B cell (primary cell): ENCODE measurements at regions not wholly inside any gene's neighbourhood (a gene's known extent, or its start where the extent isn't known, plus 50 kb on each side); places are given as distances from the start of the nearest gene placed in this dataset.

ENCODE experiments used
- ATAC-seq: fragments of 200-7000 bp; cut with Tn5 transposase; one replicate; pipeline ENCODE4 v1.10.0; 2021; ENCODE audit warnings: low read depth, mild to moderate bottlenecking, moderate number of reproducible peaks, moderate library complexity
- CTCF ChIA-PET: fragments of 350-600 bp; sonication (Branson Sonifier 250); formaldehyde crosslinking; loops from one replicate; lab custom pipeline; 2021; ENCODE audit warnings: antibody characterized with exemption, inconsistent platforms; lab: Charles Lee
- POLR2A ChIA-PET: fragments of 350-600 bp; sonication (Branson Sonifier 250); formaldehyde crosslinking; loops from one replicate; lab custom pipeline; 2021; ENCODE audit warnings: antibody characterized with exemption; lab: Charles Lee
- DNase-seq: peaks from one replicate; pipeline ENCODE4 v3.0.0; 2013
- H2AFZ ChIP-seq: 2 replicates; pipeline ENCODE4 v1.6.1; 2012; ENCODE audit warnings: mild to moderate bottlenecking, low read depth, low read length; ENCODE audit not compliant: insufficient read depth, poor library complexity, severe bottlenecking
- H3K27ac ChIP-seq, 2 donors: 1 replicate in 1 of 2; 2 replicates in 1 of 2; pipeline ENCODE4 v1.5.1; 2012 to 2013; ENCODE audit warnings: low read length in 2 of 2, mild to moderate bottlenecking in 2 of 2, moderate library complexity in 1 of 2
- H3K27me3 ChIP-seq, 4 experiments: fragments of 200-600 bp in 1 of 4; sonication (generic) in 1 of 4; replicated peaks in 1 of 4; 1 replicate in 2 of 4; 2 replicates in 2 of 4; pipeline versions ENCODE4 v1.6.1 to v1.7.0; 2013 to 2016; ENCODE audit warnings: low read length in 3 of 4, mild to moderate bottlenecking in 2 of 4, mixed read lengths in 1 of 4, moderate library complexity in 1 of 4; ENCODE audit not compliant: insufficient read depth in 4 of 4, control insufficient read depth in 3 of 4; ENCODE audit errors: control extremely low read depth in 1 of 4
- H3K36me3 ChIP-seq, 2 experiments: replicated peaks in 1 of 2; 1 replicate in 1 of 2; 2 replicates in 1 of 2; pipeline versions ENCODE4 v1.6.1 to v1.7.1; 2013; ENCODE audit warnings: low read length in 1 of 2; ENCODE audit not compliant: insufficient read depth in 2 of 2, control insufficient read depth in 1 of 2; ENCODE audit errors: control extremely low read depth in 1 of 2, extremely low read depth in 1 of 2
- H3K4me1 ChIP-seq, 2 donors: fragments of 200-600 bp in 1 of 2; sonication (generic) in 1 of 2; 1 replicate in 1 of 2; 2 replicates in 1 of 2; pipeline versions ENCODE4 v1.5.1 to v1.6.1; 2013 to 2017; ENCODE audit warnings: low read length in 2 of 2; ENCODE audit not compliant: control insufficient read depth in 2 of 2, insufficient read depth in 2 of 2
- H3K4me2 ChIP-seq: replicated peaks from 2 replicates; pipeline ENCODE3; 2012; ENCODE audit warnings: mild to moderate bottlenecking, low read depth, low read length; ENCODE audit not compliant: poor library complexity, severe bottlenecking
- H3K4me3 ChIP-seq, 5 experiments: fragments of 200-600 bp in 1 of 5; sonication (generic) in 1 of 5; 1 replicate in 3 of 5; 2 replicates in 2 of 5; pipeline versions ENCODE4 v1.5.1 to v1.7.0; 2011 to 2016; ENCODE audit warnings: low read length in 4 of 5, mild to moderate bottlenecking in 4 of 5, low read depth in 2 of 5, control low read depth in 1 of 5, moderate library complexity in 1 of 5; ENCODE audit not compliant: insufficient read depth in 1 of 5; ENCODE audit errors: control extremely low read depth in 1 of 5, extremely low read depth in 1 of 5
- H3K79me2 ChIP-seq: fragments of 200-600 bp; sonication (generic); one replicate; pipeline ENCODE4 v1.6.0; 2016; ENCODE audit warnings: low read length; ENCODE audit not compliant: control insufficient read depth, insufficient read depth
- H3K9ac ChIP-seq: fragments of 200-600 bp; sonication (generic); 2 replicates; pipeline ENCODE4 v1.6.1; 2017; ENCODE audit warnings: mild to moderate bottlenecking, low read length, moderate library complexity
- H3K9me3 ChIP-seq, 3 donors: one replicate each; pipeline versions ENCODE4 v1.6.1 to v1.7.1; 2013; ENCODE audit warnings: low read length in 2 of 3; ENCODE audit not compliant: control insufficient read depth in 2 of 3, insufficient read depth in 1 of 3; ENCODE audit errors: control extremely low read depth in 1 of 3
- H4K20me1 ChIP-seq: 2 replicates; pipeline ENCODE4 v1.6.0; 2012; ENCODE audit warnings: mild to moderate bottlenecking, low read length; ENCODE audit not compliant: insufficient read depth, control insufficient read depth, poor library complexity, severe bottlenecking
- H3K27ac Mint-ChIP-seq: one replicate; pipeline ENCODE4 v1.8.0; 2021; ENCODE audit warnings: mixed read lengths
- H3K27me3 Mint-ChIP-seq: one replicate; pipeline ENCODE4 v1.8.0; 2021; ENCODE audit warnings: mixed read lengths
- H3K4me1 Mint-ChIP-seq: one replicate; pipeline ENCODE4 v1.8.0; 2021; ENCODE audit warnings: mixed read lengths
- H3K4me3 Mint-ChIP-seq: one replicate; pipeline ENCODE4 v1.8.0; 2021; ENCODE audit warnings: mixed read lengths
- H3K9me3 Mint-ChIP-seq: one replicate; pipeline ENCODE4 v1.8.0; 2022; ENCODE audit warnings: mixed read lengths; ENCODE audit not compliant: insufficient read depth
- CTCF ChIP-seq: fragments of 200-600 bp; IDR thresholded peaks from one replicate; pipeline ENCODE4 v1.8.0; 2022; ENCODE audit warnings: antibody characterized with exemption, mild to moderate bottlenecking
- EZH2 ChIP-seq: IDR thresholded peaks from 2 replicates; pipeline ENCODE4 v1.6.1; 2012; ENCODE audit warnings: borderline replicate concordance, low read depth, mild to moderate bottlenecking, moderate library complexity, low read length; ENCODE audit not compliant: insufficient read depth, poor library complexity, severe bottlenecking
- WGBS: methylation state at CpG from one replicate; pipeline ENCODE4 v1.1.5; 2013; ENCODE audit warnings: missing lambda C conversion rate; ENCODE audit not compliant: insufficient coverage; 5-methylcytosine and 5-hydroxymethylcytosine counted together
- intact Hi-C: fragments of 100-400 bp; cut with micrococcal nuclease; formaldehyde crosslinking; loops from one replicate; pipeline ENCODE4 v1.10.0; 2022

- H3K27me3 Mint-ChIP-seq, result no peaks in the 10 kb centered on the region
- no peaks in the 10 kb centered on the region for H4K20me1 ChIP-seq
- ATAC-seq (no peak), DNase-seq (no peak)
- WGBS, result 33% methylated on average over 1 of the region's 2 CpGs
- no peak overlapping the region for H3K27ac ChIP-seq
- intact Hi-C loops, result no loop called here
- H3K4me2 ChIP-seq, result no peak overlapping the region
- no peak overlapping the region for H3K4me3 Mint-ChIP-seq
- no peaks in the 10 kb centered on the region for H3K4me1 ChIP-seq
- no peak overlapping the region for H3K27ac Mint-ChIP-seq
- H3K79me2 ChIP-seq, result no peaks in the 10 kb centered on the region
- H3K36me3 ChIP-seq, result no peaks in the 10 kb centered on the region
- no peaks in the 10 kb centered on the region for H3K27me3 ChIP-seq
- TF ChIP-seq CTCF, result no peak
- TF ChIP-seq EZH2, result no peak
- ChIA-PET POLR2A (no interaction called here), CTCF (no interaction called here)
- peaks cover 2% of the 10 kb centered on the region for H3K9me3 Mint-ChIP-seq
- no peaks in the 10 kb centered on the region for H3K4me1 Mint-ChIP-seq
- no peak overlapping the region for H3K9ac ChIP-seq
- H3K9me3 ChIP-seq, result no peaks in the 10 kb centered on the region
- H2AFZ ChIP-seq, result no peak overlapping the region
- no peak overlapping the region for H3K4me3 ChIP-seq
These were observed 254.8 kb downstream of the PCDH10 start for GRCh38 chr4:133403913-133404312.

GRCh38 chr4:133402616-133403015 lies 253.5 kb downstream of the PCDH10 start:
- intact Hi-C loops, result no loop called here
- Histone ChIP-seq H3K27ac (no peak overlapping the region), H3K27me3 (no peaks in the 10 kb centered on the region), H3K4me3 (no peak overlapping the region), H3K4me2 (no peak overlapping the region), H3K9me3 (no peaks in the 10 kb centered on the region), H4K20me1 (no peaks in the 10 kb centered on the region), H2AFZ (no peak overlapping the region), H3K79me2 (no peaks in the 10 kb centered on the region), H3K36me3 (no peaks in the 10 kb centered on the region), H3K9ac (no peak overlapping the region), H3K4me1 (no peaks in the 10 kb centered on the region)
- DNase-seq, result no peak
- Mint-ChIP-seq H3K4me3 (no peak overlapping the region), H3K9me3 (peaks cover 2% of the 10 kb centered on the region), H3K27me3 (no peaks in the 10 kb centered on the region), H3K27ac (no peak overlapping the region), H3K4me1 (no peaks in the 10 kb centered on the region)
- ChIA-PET POLR2A (no interaction called here), CTCF (no interaction called here)
- TF ChIP-seq CTCF, result no peak
- no peak for TF ChIP-seq EZH2
- no peak for ATAC-seq
- WGBS, result 100% methylated on average over 1 of the region's 1 CpG
